HCT116 (cell line): ENCODE measurements at regions not wholly inside any gene's neighbourhood (a gene's known extent, or its start where the extent isn't known, plus 50 kb on each side); places are given as distances from the start of the nearest gene placed in this dataset.
"Not testable (repeated sequence)": the region's sequence is repeated elsewhere in the genome, so short reads cannot be mapped to it uniquely, and the experiment has no call there.

Experiments
- CBX3 ChIP-seq: IDR thresholded peaks from 2 replicates; pipeline ENCODE4 v1.6.1; 2012; ENCODE audit warnings: low read depth
- CEBPB ChIP-seq: IDR thresholded peaks from 2 replicates; pipeline ENCODE4 v1.6.1; 2012; ENCODE audit warnings: low read depth
- CTCF ChIP-seq, 3 experiments: fragments of 200-600 bp in 1 of 3; sonication (generic) in 1 of 3; IDR thresholded peaks in 2 of 3; conservative IDR thresholded peaks in 1 of 3; 2 replicates each; pipeline ENCODE4 v1.5.1; 2012 to 2017; ENCODE audit warnings: low read depth in 2 of 3, low read length in 2 of 3, antibody characterized with exemption in 1 of 3, borderline replicate concordance in 1 of 3, control low read depth in 1 of 3, mild to moderate bottlenecking in 1 of 3, mixed read lengths in 1 of 3, mixed run types in 1 of 3, moderate library complexity in 1 of 3; ENCODE audit not compliant: insufficient read depth in 1 of 3
- ELF1 ChIP-seq: IDR thresholded peaks from 2 replicates; pipeline ENCODE4 v1.6.1; 2012; ENCODE audit warnings: low read depth, borderline replicate concordance
- EZH2phosphoT487 ChIP-seq: fragments of 200-600 bp; IDR thresholded peaks from 2 replicates; pipeline ENCODE4 v1.6.1; 2018; ENCODE audit warnings: antibody characterized with exemption, borderline replicate concordance
- FOSL1 ChIP-seq: IDR thresholded peaks from 2 replicates; pipeline ENCODE4 v1.6.1; 2012; ENCODE audit warnings: low read depth
- MAX ChIP-seq: IDR thresholded peaks from 2 replicates; pipeline ENCODE4 v1.6.1; 2012
- POLR2A ChIP-seq: IDR thresholded peaks from 2 replicates; pipeline ENCODE4 v1.7.0; 2011; ENCODE audit warnings: borderline replicate concordance; ENCODE audit not compliant: insufficient read depth, insufficient read length; ENCODE audit errors: extremely low read depth
- POLR2AphosphoS5 ChIP-seq: IDR thresholded peaks from 2 replicates; pipeline ENCODE4 v1.6.1; 2011; ENCODE audit warnings: mild to moderate bottlenecking, low read depth, low read length, moderate library complexity
- SIN3A ChIP-seq: IDR thresholded peaks from 2 replicates; pipeline ENCODE4 v1.6.1; 2012; ENCODE audit warnings: low read depth
- SP1 ChIP-seq: IDR thresholded peaks from 2 replicates; pipeline ENCODE4 v1.6.1; 2012; ENCODE audit warnings: low read depth
- TF ChIP-seq, protein P1 (sequence below): IDR thresholded peaks from 2 replicates; pipeline ENCODE4 v1.6.1; 2012; ENCODE audit warnings: low read depth
- TF ChIP-seq, protein P2 (sequence below): IDR thresholded peaks from 2 replicates; pipeline ENCODE4 v1.6.1; 2011; ENCODE audit warnings: mild to moderate bottlenecking, low read length, moderate library complexity; ENCODE audit not compliant: insufficient replicate concordance; ENCODE audit errors: extremely low read depth

- not testable (repeated sequence) for TF ChIP-seq ELF1; POLR2A; CTCF (IDR thresholded peaks at IDR 0.05 in 2 of 3, conservative IDR thresholded peaks at IDR 0.05 in 1 of 3; ENCODE audit: borderline replicate concordance in 1 of 3, insufficient read depth in 1 of 3, low read depth in 2 of 3, low read length in 2 of 3); SP1; EZH2phosphoT487; SIN3A; POLR2AphosphoS5; CBX3; FOSL1; MAX; CEBPB
- TF ChIP-seq, protein P1, sequence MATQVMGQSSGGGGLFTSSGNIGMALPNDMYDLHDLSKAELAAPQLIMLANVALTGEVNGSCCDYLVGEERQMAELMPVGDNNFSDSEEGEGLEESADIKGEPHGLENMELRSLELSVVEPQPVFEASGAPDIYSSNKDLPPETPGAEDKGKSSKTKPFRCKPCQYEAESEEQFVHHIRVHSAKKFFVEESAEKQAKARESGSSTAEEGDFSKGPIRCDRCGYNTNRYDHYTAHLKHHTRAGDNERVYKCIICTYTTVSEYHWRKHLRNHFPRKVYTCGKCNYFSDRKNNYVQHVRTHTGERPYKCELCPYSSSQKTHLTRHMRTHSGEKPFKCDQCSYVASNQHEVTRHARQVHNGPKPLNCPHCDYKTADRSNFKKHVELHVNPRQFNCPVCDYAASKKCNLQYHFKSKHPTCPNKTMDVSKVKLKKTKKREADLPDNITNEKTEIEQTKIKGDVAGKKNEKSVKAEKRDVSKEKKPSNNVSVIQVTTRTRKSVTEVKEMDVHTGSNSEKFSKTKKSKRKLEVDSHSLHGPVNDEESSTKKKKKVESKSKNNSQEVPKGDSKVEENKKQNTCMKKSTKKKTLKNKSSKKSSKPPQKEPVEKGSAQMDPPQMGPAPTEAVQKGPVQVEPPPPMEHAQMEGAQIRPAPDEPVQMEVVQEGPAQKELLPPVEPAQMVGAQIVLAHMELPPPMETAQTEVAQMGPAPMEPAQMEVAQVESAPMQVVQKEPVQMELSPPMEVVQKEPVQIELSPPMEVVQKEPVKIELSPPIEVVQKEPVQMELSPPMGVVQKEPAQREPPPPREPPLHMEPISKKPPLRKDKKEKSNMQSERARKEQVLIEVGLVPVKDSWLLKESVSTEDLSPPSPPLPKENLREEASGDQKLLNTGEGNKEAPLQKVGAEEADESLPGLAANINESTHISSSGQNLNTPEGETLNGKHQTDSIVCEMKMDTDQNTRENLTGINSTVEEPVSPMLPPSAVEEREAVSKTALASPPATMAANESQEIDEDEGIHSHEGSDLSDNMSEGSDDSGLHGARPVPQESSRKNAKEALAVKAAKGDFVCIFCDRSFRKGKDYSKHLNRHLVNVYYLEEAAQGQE, result not testable (repeated sequence)
- TF ChIP-seq, protein P2, sequence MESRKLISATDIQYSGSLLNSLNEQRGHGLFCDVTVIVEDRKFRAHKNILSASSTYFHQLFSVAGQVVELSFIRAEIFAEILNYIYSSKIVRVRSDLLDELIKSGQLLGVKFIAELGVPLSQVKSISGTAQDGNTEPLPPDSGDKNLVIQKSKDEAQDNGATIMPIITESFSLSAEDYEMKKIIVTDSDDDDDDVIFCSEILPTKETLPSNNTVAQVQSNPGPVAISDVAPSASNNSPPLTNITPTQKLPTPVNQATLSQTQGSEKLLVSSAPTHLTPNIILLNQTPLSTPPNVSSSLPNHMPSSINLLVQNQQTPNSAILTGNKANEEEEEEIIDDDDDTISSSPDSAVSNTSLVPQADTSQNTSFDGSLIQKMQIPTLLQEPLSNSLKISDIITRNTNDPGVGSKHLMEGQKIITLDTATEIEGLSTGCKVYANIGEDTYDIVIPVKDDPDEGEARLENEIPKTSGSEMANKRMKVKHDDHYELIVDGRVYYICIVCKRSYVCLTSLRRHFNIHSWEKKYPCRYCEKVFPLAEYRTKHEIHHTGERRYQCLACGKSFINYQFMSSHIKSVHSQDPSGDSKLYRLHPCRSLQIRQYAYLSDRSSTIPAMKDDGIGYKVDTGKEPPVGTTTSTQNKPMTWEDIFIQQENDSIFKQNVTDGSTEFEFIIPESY, result not testable (repeated sequence)
Measured at GRCh38 chr17:21612123-21613070, 79.9 kb upstream of the KCNJ18 start.
